Stimulated activated naive CD8-positive, alpha-beta T cell treated with anti-CD3 and anti-CD28 coated beads, Interleukin-15, Interleukin-2, amounts not matched to agents 100 ng/mL and 50 ng/mL, for 24 hours (primary cell): ENCODE measurements at regions not wholly inside any gene's neighbourhood (a gene's known extent, or its start where the extent isn't known, plus 50 kb on each side); places are given as distances from the start of the nearest gene placed in this dataset.

ENCODE experiments used
- H3K27ac Mint-ChIP-seq: one replicate; pipeline ENCODE4 v1.8.0; 2021; ENCODE audit warnings: mild to moderate bottlenecking, mixed read lengths
- H3K27me3 Mint-ChIP-seq: one replicate; pipeline ENCODE4 v1.8.0; 2021; ENCODE audit warnings: mixed read lengths
- H3K36me3 Mint-ChIP-seq: one replicate; pipeline ENCODE4 v1.8.0; 2021; ENCODE audit warnings: low read depth, mixed read lengths
- H3K4me1 Mint-ChIP-seq: one replicate; pipeline ENCODE4 v1.8.0; 2021; ENCODE audit warnings: low read depth, mixed read lengths
- H3K4me3 Mint-ChIP-seq: one replicate; pipeline ENCODE4 v1.8.0; 2021; ENCODE audit warnings: mild to moderate bottlenecking, mixed read lengths
- H3K9me3 Mint-ChIP-seq: one replicate; pipeline ENCODE4 v1.8.0; 2021; ENCODE audit warnings: mixed read lengths

DNA sequence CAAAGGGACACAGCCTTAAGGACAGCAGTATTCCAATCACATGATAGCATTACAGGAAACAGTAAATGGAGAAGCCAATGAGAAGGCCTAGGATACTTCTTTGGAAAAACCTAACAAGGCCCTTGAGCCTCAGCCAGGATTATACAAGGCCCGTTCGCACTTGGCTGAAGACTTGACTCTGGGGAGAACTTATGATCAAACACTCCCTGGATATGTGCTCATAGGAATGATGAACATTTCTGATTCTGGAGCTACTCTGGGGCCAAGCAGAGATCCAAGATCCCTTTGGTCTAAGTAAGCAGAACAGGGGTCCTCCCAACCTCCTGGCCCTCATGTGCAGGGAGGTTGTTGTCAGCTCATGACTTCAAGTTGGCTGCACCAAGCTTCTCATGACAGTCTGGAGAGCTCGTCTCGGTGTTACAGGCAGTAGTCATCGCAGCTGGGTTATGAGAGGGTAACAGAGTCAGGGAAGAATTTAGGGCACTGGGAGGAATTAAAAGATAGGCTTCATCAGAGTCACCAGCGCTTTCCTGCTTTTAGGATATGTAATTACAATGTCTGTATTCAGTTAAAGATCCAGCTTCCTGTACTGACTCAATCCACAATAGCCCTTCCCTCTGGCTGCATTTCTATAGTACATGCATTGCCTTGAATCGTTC, 92.5 kb upstream of the IRF2BP2 start:
- no peaks in the 10 kb centered on the region for H3K9me3 Mint-ChIP-seq
- no peak overlapping the region for H3K4me3 Mint-ChIP-seq
- H3K36me3 Mint-ChIP-seq = no peaks in the 10 kb centered on the region
- H3K4me1 Mint-ChIP-seq = peaks cover 11% of the 10 kb centered on the region
- no peak overlapping the region for H3K27ac Mint-ChIP-seq
- H3K27me3 Mint-ChIP-seq = no peaks in the 10 kb centered on the region

DNA sequence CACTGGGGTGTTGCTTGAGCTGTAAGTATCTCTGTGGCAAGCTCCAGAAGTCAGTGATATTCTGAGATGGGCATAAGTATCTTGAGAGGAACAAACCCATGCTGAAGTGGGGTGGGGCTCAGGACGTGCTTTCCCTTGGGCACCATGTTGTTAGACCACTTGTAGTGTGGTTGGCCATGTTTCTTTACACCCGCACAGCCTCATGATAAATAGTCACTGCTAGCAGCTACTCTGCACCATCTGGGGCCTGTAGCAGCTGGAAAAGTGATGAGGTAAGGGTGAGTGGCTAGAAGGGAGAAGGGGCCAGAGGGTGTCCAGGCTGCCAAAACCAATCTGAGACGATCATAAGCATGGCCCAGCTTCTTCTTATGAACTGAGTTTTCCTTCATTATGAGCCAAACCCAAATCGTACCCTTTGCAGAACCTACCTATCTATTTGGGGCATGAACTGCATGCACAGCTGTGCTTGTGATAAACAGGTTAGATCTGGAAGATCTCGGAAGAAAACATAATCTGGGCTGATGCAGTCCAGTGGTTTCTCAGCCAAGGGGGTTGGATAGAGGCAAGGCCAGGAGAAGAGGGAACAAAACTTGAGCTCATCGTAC, 91.9 kb upstream of the IRF2BP2 start:
- Mint-ChIP-seq H3K9me3 (no peaks in the 10 kb centered on the region), H3K4me3 (no peak overlapping the region), H3K36me3 (no peaks in the 10 kb centered on the region), H3K4me1 (peaks cover 12% of the 10 kb centered on the region), H3K27me3 (no peaks in the 10 kb centered on the region), H3K27ac (no peak overlapping the region)

DNA sequence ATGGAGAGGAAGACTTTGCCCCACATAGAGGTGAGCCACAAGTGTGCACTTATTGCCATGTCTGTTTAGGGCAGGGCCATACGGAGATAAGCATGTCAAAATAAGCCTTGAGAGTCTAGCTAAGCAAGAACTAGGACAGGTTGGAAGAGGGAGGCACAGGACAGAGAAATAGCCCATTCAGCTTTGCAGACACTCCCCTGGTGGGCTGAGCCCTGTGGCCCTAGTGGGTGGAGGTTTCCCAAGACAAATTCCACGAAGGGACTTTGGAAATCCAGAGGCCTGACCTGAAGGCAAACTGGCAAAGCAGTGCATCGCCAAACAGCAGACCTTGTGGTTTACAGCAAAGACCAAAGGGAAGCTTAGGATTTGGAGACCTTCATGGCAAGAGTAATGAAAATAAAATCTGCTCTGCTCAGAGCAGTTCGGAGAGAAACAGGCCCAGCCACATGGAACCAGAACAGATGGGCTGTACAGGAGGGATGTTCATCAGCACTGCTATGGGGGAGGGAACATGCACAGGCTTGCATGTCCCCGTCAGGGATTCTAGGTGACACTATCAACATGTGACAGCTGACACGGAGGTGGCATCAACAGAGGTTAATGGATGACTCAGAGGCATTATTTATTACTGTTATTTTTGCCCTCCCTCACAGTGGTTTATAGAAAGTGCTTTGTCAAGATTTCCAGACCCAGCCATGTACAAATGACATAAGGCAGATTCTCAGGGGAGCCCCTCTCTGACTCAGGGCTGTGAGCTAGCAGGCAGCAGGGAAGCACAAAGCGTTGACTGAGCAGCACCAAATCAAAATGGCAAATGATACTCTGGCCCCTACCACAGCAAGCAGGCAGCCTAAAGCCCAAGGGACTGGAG, 90.1 kb upstream of the IRF2BP2 start:
- H3K36me3 Mint-ChIP-seq = no peaks in the 10 kb centered on the region
- peaks cover 22% of the 10 kb centered on the region for H3K4me1 Mint-ChIP-seq
- H3K4me3 Mint-ChIP-seq = no peak overlapping the region
- no peaks in the 10 kb centered on the region for H3K9me3 Mint-ChIP-seq
- no peaks in the 10 kb centered on the region for H3K27me3 Mint-ChIP-seq
- H3K27ac Mint-ChIP-seq = peak overlapping the region; percentile 18

DNA sequence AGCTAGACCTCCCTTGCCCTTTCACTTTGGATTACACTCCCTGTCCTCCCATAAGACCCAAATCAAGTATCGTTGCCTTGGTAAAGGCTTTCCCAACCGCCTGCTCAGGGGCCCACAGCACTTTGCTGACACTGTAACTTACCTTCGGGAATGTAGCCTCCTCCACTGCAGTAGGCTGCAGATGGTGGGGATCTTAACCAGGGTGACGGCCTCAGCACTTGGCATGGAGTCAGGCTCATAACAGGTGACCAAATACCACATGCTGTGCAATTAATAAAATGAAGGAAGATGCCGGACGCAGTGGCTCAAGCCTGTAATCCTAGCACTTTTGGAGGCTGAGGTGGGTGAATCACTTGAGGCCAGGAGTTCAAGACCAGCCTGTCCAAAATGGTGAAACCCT, 88.7 kb upstream of the IRF2BP2 start:
- Mint-ChIP-seq H3K27me3 (no peaks in the 10 kb centered on the region), H3K9me3 (no peaks in the 10 kb centered on the region), H3K4me1 (peaks cover 22% of the 10 kb centered on the region), H3K36me3 (no peaks in the 10 kb centered on the region), H3K27ac (no peak overlapping the region), H3K4me3 (no peak overlapping the region)

DNA sequence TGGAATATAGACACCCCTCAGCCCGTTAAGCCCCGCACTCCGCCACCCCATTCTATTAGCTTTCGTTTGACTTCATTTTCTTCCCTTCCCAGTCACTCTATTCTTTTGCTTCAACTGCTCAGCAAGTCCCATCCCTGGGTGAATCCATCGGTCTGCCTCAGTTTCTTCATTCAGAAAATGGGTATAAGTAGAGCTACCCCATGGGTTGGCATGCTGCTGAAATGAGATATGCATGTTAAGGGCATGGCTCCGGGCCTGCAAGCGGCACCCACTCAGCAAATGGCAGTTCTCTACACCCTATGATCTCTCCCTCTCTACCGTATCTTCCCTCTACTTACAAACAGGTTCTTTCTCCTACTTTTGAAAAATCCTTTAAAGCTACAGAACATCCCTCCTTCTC, 87.8 kb upstream of the IRF2BP2 start:
- no peaks in the 10 kb centered on the region for H3K9me3 Mint-ChIP-seq
- H3K27ac Mint-ChIP-seq = no peak overlapping the region
- no peaks in the 10 kb centered on the region for H3K27me3 Mint-ChIP-seq

DNA sequence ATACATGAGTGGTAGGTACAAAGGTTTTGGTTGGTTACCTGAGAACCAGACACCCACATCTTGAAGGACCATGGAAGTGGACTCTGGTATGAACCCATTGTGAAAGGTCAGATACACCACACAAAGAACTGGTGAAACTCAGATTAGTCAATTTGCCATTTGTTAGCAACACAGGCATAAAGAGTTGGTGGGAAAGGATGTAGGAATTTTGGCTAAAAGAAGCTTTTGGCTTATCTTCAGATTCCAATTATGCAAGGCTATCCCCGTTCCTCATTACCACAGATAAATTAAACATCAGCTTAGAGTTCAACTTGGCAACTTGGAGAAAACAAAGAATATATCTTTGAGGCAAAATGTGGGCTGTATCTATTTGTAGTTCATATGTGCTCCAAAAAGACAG, 87.0 kb upstream of the IRF2BP2 start:
- Mint-ChIP-seq H3K36me3 (no peaks in the 10 kb centered on the region), H3K4me3 (no peak overlapping the region), H3K4me1 (peaks cover 22% of the 10 kb centered on the region), H3K9me3 (no peaks in the 10 kb centered on the region), H3K27me3 (no peaks in the 10 kb centered on the region), H3K27ac (no peak overlapping the region)

More for the DNA sequence above, 87.8 kb upstream of the IRF2BP2 start:
- Mint-ChIP-seq H3K4me1 (peaks cover 22% of the 10 kb centered on the region), H3K4me3 (no peak overlapping the region), H3K36me3 (no peaks in the 10 kb centered on the region)

DNA sequence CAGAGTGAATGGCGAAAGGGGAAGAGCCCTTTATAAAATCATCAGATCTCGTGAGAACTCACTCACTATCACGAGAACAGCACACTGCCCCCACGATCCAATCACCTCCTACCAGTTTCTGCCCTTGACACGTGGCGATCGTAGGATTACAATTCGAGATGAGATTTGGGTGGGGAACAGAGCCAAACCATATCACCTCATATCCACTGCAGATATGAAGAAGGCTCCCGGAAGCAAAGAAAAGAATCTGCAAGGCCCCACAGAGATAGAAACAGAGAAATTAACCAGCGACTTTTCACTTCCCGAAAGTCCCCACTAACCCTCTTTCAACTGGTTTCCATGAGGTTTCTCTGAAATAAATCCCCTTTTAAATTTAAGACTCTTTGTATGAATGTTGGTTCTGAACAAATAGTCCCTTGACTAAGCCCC, 86.2 kb upstream of the IRF2BP2 start:
- Mint-ChIP-seq H3K9me3 (no peaks in the 10 kb centered on the region), H3K36me3 (no peaks in the 10 kb centered on the region), H3K27me3 (no peaks in the 10 kb centered on the region), H3K4me3 (no peak overlapping the region), H3K4me1 (peaks cover 22% of the 10 kb centered on the region), H3K27ac (no peak overlapping the region)

DNA sequence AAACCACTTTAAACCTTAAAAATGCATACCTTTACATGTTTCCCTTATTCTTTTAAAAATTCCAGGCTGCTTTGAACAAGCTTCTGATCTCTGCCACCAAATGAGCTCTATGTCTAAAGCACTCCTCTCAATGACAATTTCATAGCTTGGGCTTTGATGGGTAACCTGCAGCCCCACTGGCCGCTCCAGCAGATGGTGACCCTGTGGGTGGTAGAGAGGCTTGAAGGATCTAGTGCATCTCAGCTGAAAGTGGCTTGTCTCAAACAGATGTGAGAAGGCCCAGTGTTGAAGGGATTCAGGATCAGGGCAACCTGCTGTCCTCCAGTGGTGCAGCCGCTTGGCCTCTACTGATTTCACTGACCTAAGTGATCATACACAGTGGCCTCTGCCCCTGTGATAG, 84.7 kb upstream of the IRF2BP2 start:
- no peaks in the 10 kb centered on the region for H3K36me3 Mint-ChIP-seq
- H3K4me3 Mint-ChIP-seq = no peak overlapping the region
- H3K27me3 Mint-ChIP-seq = no peaks in the 10 kb centered on the region
- H3K9me3 Mint-ChIP-seq = no peaks in the 10 kb centered on the region
- peaks cover 13% of the 10 kb centered on the region for H3K4me1 Mint-ChIP-seq
- no peak overlapping the region for H3K27ac Mint-ChIP-seq

DNA sequence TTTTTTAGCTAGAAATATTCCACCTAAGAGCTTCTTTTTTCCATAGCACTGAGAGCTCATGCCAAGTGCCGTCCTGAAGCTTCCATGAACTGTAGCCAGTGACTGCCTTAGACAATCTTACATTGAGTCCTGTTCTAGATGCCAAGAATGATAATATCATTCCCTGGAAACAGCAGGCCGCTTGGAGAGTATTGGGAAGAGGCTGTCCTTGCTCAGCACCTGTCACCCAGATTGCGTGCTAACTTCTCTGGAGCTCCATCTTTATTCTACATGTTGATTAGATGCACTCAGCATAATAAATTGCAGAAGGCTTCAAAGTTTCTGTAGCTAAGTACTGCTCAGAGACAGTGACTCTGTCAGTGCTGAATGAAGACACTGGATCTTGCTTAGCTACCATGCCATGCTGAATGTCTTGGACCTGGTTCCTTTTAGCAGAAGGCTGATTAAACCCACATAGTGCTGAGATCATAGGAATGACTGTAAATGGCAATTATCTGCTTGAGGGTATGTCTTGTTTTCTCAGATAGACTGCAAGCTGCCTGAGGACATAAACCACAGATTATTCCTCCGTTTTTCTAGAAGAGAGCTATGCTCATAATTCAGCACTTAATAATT, 83.1 kb upstream of the IRF2BP2 start:
- no peak overlapping the region for H3K4me3 Mint-ChIP-seq
- peaks cover 11% of the 10 kb centered on the region for H3K4me1 Mint-ChIP-seq
- no peaks in the 10 kb centered on the region for H3K36me3 Mint-ChIP-seq
- no peaks in the 10 kb centered on the region for H3K27me3 Mint-ChIP-seq
- no peaks in the 10 kb centered on the region for H3K9me3 Mint-ChIP-seq
- H3K27ac Mint-ChIP-seq = no peak overlapping the region

DNA sequence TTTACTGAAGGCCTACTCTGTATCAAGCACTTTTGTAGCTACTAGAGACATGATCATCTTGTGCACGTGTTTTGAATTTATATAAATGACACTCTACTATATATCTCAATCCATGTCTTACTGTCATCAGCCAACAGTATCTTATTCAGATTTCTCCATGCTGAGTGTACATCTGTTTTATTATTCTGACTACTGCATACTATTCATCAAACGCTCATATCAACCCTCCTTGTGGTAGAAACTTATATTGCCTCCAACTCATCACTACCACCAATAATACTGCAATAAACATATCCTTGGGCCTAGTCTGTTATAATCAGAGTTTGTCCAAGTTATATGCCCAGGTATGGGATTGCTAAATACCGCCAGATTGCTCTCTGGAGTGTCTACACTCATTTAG, 81.6 kb upstream of the IRF2BP2 start:
- H3K27me3 Mint-ChIP-seq = no peaks in the 10 kb centered on the region
- H3K4me1 Mint-ChIP-seq = peaks cover 7% of the 10 kb centered on the region
- H3K9me3 Mint-ChIP-seq = no peaks in the 10 kb centered on the region
- no peak overlapping the region for H3K27ac Mint-ChIP-seq
- no peak overlapping the region for H3K4me3 Mint-ChIP-seq
- no peaks in the 10 kb centered on the region for H3K36me3 Mint-ChIP-seq

DNA sequence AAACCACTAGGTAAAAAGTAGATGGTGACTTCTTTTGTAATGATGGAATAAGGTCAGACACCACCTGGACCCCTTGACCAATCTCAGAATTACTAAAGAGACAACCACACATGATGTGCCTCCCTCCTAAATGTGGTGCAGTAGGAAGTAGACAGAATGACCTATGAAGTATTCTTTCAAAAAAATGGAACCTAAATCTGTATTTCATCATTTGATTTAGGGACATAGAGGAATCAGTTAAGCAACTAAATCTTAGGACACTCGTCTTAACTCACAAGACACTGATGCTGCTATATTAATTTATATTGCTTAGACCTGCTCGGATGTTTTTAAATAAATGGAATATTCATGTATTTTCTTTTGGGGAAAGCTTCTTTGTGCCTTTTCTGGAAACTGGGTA, 80.9 kb upstream of the IRF2BP2 start:
- Mint-ChIP-seq H3K4me1 (peaks cover under 1% of the 10 kb centered on the region), H3K9me3 (peaks cover 2% of the 10 kb centered on the region), H3K27ac (no peak overlapping the region), H3K27me3 (no peaks in the 10 kb centered on the region), H3K4me3 (no peak overlapping the region), H3K36me3 (no peaks in the 10 kb centered on the region)

DNA sequence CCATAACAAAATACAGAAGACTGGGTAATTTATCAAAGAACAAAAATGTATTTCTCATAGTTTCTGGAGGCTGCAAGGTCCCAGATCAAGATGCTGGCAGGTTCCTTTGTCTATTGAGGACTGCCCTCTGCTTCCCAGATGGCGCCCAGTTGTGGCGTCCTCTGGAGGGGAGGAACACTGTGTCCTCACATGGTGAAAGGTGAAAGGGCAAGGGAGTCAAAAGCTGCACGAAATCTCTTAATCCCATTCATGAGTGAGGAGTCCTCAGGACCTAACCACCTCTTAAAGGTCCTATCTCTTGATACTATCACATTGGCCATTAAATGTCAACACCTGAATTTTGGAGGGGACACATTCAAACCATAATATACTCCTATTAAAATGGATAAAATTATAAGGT, 79.3 kb upstream of the IRF2BP2 start:
- peaks cover 7% of the 10 kb centered on the region for H3K9me3 Mint-ChIP-seq
- no peak overlapping the region for H3K4me3 Mint-ChIP-seq
- no peak overlapping the region for H3K27ac Mint-ChIP-seq
- no peaks in the 10 kb centered on the region for H3K27me3 Mint-ChIP-seq
- H3K36me3 Mint-ChIP-seq = peaks cover 8% of the 10 kb centered on the region
- H3K4me1 Mint-ChIP-seq = no peaks in the 10 kb centered on the region

DNA sequence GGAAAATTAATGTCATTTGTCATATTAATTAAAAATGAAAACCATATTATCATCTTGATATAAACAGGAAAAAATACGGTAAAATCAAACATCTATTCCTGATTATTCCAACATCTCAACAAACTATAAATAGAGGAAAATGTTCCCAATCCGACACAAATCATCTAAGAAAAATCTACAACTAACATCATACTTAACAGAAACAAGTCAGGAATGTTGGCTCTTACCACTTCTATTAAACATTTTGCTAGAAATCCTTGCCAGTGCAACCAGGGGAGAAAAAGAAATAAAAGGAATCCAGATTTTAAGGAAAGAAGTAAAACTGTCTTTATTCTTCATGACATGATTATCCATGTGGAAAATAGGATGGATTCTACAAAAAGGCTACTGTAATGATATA, 77.0 kb upstream of the IRF2BP2 start:
- no peaks in the 10 kb centered on the region for H3K4me1 Mint-ChIP-seq
- H3K36me3 Mint-ChIP-seq = peaks cover 8% of the 10 kb centered on the region
- no peak overlapping the region for H3K27ac Mint-ChIP-seq
- H3K4me3 Mint-ChIP-seq = no peak overlapping the region
- no peaks in the 10 kb centered on the region for H3K27me3 Mint-ChIP-seq
- H3K9me3 Mint-ChIP-seq = peaks cover 7% of the 10 kb centered on the region

DNA sequence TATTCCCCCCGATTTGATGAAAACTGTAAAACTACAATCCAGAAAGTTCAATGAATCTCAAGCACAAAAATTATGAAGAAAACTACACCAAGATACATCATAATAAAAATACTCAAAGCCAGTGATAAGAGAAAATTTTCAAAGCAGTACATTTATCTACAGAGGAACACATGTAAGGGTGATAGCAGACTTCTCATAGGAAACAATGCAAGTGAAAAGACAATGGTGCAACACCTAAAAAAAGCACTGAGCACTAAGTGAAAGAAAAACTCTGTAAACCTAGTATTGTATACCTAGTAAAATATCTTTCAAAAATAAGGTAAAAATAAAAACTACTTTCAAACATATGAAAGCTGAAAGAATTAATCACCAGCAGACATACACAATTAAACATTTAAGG, 76.1 kb upstream of the IRF2BP2 start:
- Mint-ChIP-seq H3K27me3 (no peaks in the 10 kb centered on the region), H3K36me3 (peaks cover 8% of the 10 kb centered on the region), H3K9me3 (peaks cover 7% of the 10 kb centered on the region), H3K4me3 (no peak overlapping the region), H3K27ac (no peak overlapping the region), H3K4me1 (no peaks in the 10 kb centered on the region)

DNA sequence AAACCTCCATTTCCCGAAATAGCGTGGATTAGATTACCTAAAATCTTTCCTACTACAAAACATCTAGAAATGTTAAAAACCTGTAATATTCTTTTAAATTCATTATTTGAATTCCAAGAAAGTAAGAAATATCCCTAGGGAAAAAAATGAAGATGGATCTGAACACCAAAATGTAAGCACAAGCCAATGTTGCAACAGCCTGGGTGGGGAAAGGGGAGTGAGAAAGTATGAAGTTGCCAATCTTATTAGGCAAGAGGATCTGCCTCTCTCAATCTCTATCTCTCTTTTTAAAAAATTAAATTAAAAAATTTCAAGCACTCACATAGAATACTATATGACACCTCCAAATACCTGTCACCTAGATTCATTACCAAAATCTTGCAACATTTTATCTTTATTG, 74.9 kb upstream of the IRF2BP2 start:
- Mint-ChIP-seq H3K27ac (no peak overlapping the region), H3K36me3 (peaks cover 8% of the 10 kb centered on the region), H3K9me3 (peaks cover 7% of the 10 kb centered on the region)

More for the DNA sequence above, 74.9 kb upstream of the IRF2BP2 start:
- no peaks in the 10 kb centered on the region for H3K27me3 Mint-ChIP-seq
- no peak overlapping the region for H3K4me3 Mint-ChIP-seq
- no peaks in the 10 kb centered on the region for H3K4me1 Mint-ChIP-seq
